Astrocyte (in vitro differentiated cells and primary cell): ENCODE measurements at regions not wholly inside any gene's neighbourhood (a gene's known extent, or its start where the extent isn't known, plus 50 kb on each side); places are given as distances from the start of the nearest gene placed in this dataset.
A peak's percentile ranks its signal among the peaks of the same experiment; 100 is the strongest.

Experiments
- DNase-seq: peaks from one replicate; pipeline ENCODE4 v3.0.0-alpha.2; 2010; ENCODE audit warnings: low read depth
- FAIRE-seq: peaks from 2 replicates; lab custom pipeline; 2011; peaks lifted over from hg19 to GRCh38; lab: Jason Lieb, UNC
- H2AFZ ChIP-seq: 2 replicates; pipeline ENCODE4 v1.6.0; 2012; ENCODE audit warnings: low read depth, low read length, inconsistent platforms
- H3K27ac ChIP-seq: 2 replicates; pipeline ENCODE4 v1.5.1; 2011; ENCODE audit warnings: low read depth, low read length, inconsistent platforms
- H3K27me3 ChIP-seq: 2 replicates; pipeline ENCODE4 v1.6.0; 2011; ENCODE audit warnings: low read length, inconsistent platforms; ENCODE audit not compliant: insufficient read depth
- H3K36me3 ChIP-seq: 2 replicates; pipeline ENCODE4 v1.5.1; 2011; ENCODE audit warnings: low read length, inconsistent platforms; ENCODE audit not compliant: insufficient read depth
- H3K4me1 ChIP-seq: 2 replicates; pipeline ENCODE4 v1.5.1; 2011; ENCODE audit warnings: low read length, inconsistent platforms; ENCODE audit not compliant: insufficient read depth
- H3K4me2 ChIP-seq: 2 replicates; pipeline ENCODE4 v1.6.0; 2012; ENCODE audit warnings: low read length, inconsistent platforms
- H3K4me3 ChIP-seq: 2 replicates; pipeline ENCODE4 v1.5.1; 2011; ENCODE audit warnings: low read depth, mild to moderate bottlenecking, low read length, inconsistent platforms; ENCODE audit not compliant: insufficient read depth
- H3K79me2 ChIP-seq: 2 replicates; pipeline ENCODE4 v1.6.0; 2012; ENCODE audit warnings: mild to moderate bottlenecking, low read length, inconsistent platforms; ENCODE audit not compliant: insufficient read depth
- H3K9ac ChIP-seq: 2 replicates; pipeline ENCODE4 v1.6.0; 2012; ENCODE audit warnings: mild to moderate bottlenecking, low read length, inconsistent platforms
- H3K9me3 ChIP-seq: 2 replicates; pipeline ENCODE4 v1.5.1; 2012; ENCODE audit warnings: low read depth, mild to moderate bottlenecking, low read length, inconsistent platforms; ENCODE audit not compliant: insufficient read depth
- H4K20me1 ChIP-seq: 2 replicates; pipeline ENCODE4 v1.6.0; 2012; ENCODE audit warnings: low read length, inconsistent platforms; ENCODE audit not compliant: insufficient read depth
- H3K27ac Mint-ChIP-seq: one replicate; pipeline ENCODE4 v1.8.0; 2021; ENCODE audit warnings: mild to moderate bottlenecking, mixed read lengths; ENCODE audit not compliant: unreplicated experiment
- H3K27me3 Mint-ChIP-seq: one replicate; pipeline ENCODE4 v1.8.0; 2021; ENCODE audit warnings: low read depth, mixed read lengths; ENCODE audit not compliant: unreplicated experiment
- H3K36me3 Mint-ChIP-seq: one replicate; pipeline ENCODE4 v1.8.0; 2021; ENCODE audit warnings: low read depth, mixed read lengths; ENCODE audit not compliant: unreplicated experiment
- H3K4me1 Mint-ChIP-seq: one replicate; pipeline ENCODE4 v1.8.0; 2021; ENCODE audit warnings: low read depth, mixed read lengths; ENCODE audit not compliant: unreplicated experiment
- H3K4me3 Mint-ChIP-seq: one replicate; pipeline ENCODE4 v1.8.0; 2021; ENCODE audit warnings: mild to moderate bottlenecking, moderate library complexity, mixed read lengths; ENCODE audit not compliant: unreplicated experiment
- H3K9me3 Mint-ChIP-seq: one replicate; pipeline ENCODE4 v1.8.0; 2021; ENCODE audit warnings: mild to moderate bottlenecking, mixed read lengths; ENCODE audit not compliant: unreplicated experiment
- CTCF ChIP-seq: IDR thresholded peaks from 2 replicates; pipeline ENCODE4 v1.5.1; 2011; ENCODE audit warnings: low read depth, mild to moderate bottlenecking, inconsistent platforms, low read length, moderate library complexity; ENCODE audit not compliant: insufficient read depth
- EZH2 ChIP-seq: IDR thresholded peaks from 2 replicates; pipeline ENCODE4 v1.6.1; 2012; ENCODE audit warnings: mild to moderate bottlenecking, low read length, inconsistent platforms; ENCODE audit not compliant: insufficient read depth

GRCh38 chr6:72464246-72464645 lies 157.6 kb upstream of the KCNQ5 start:
- Histone ChIP-seq H3K79me2 (no peaks in the 10 kb centered on the region), H3K27ac (no peak overlapping the region), H3K9me3 (no peaks in the 10 kb centered on the region), H3K27me3 (no peaks in the 10 kb centered on the region), H3K9ac (no peak overlapping the region), H3K36me3 (no peaks in the 10 kb centered on the region), H3K4me2 (no peak overlapping the region), H3K4me1 (peaks cover 8% of the 10 kb centered on the region), H2AFZ (no peak overlapping the region), H4K20me1 (no peaks in the 10 kb centered on the region), H3K4me3 (no peak overlapping the region)
- no peak for DNase-seq
- no peak overlapping the region for H3K4me3 Mint-ChIP-seq
- TF ChIP-seq EZH2: no peak
- TF ChIP-seq CTCF: no peak
- no peaks in the 10 kb centered on the region for H3K9me3 Mint-ChIP-seq
- H3K27me3 Mint-ChIP-seq: no peaks in the 10 kb centered on the region
- H3K36me3 Mint-ChIP-seq: no peaks in the 10 kb centered on the region
- H3K27ac Mint-ChIP-seq: no peak overlapping the region
- peaks cover 9% of the 10 kb centered on the region for H3K4me1 Mint-ChIP-seq
- no peak for FAIRE-seq

- H3K27me3 Mint-ChIP-seq: no peaks in the 10 kb centered on the region
- no peaks in the 10 kb centered on the region for H3K9me3 Mint-ChIP-seq
- peaks cover 9% of the 10 kb centered on the region for H3K4me1 Mint-ChIP-seq
- H3K27me3 ChIP-seq: no peaks in the 10 kb centered on the region
- H3K36me3 Mint-ChIP-seq: no peaks in the 10 kb centered on the region
- no peak overlapping the region for H3K9ac ChIP-seq
- H2AFZ ChIP-seq: no peak overlapping the region
- FAIRE-seq (peak; percentile 87), DNase-seq (peak; percentile 86)
- H4K20me1 ChIP-seq: no peaks in the 10 kb centered on the region
- no peak overlapping the region for H3K4me3 Mint-ChIP-seq
- no peak overlapping the region for H3K27ac Mint-ChIP-seq
- peak overlapping the region; percentile 31 for H3K4me2 ChIP-seq
- H3K36me3 ChIP-seq: no peaks in the 10 kb centered on the region
- H3K27ac ChIP-seq: no peak overlapping the region
- no peaks in the 10 kb centered on the region for H3K9me3 ChIP-seq
- H3K4me1 ChIP-seq: peaks cover 8% of the 10 kb centered on the region
- no peaks in the 10 kb centered on the region for H3K79me2 ChIP-seq
- no peak for TF ChIP-seq EZH2
- TF ChIP-seq CTCF: no peak
- H3K4me3 ChIP-seq: no peak overlapping the region
Observed at GRCh38 chr6:72464791-72465691, 156.8 kb upstream of the KCNQ5 start.

DNA sequence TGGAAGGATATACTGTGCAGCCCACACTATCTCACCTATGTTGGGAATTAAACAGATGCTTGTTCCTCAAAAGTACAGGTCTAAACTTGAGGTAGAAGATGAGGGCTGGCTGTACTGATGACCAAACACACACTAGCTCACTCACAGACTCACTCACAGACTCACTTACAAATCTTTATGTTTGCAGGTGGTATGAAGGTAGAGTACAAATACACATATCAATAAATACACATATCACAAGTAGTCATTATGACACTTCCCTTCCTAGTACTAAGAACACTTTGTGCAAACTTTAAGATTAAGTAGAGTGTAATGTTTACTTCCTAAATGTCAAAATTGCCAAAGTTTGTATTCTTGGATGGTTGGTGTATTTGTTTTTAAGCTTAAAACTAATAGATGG lies 155.4 kb upstream of the KCNQ5 start:
- H3K36me3 Mint-ChIP-seq: no peaks in the 10 kb centered on the region
- Histone ChIP-seq H2AFZ (no peak overlapping the region), H4K20me1 (no peaks in the 10 kb centered on the region), H3K27me3 (no peaks in the 10 kb centered on the region), H3K9me3 (no peaks in the 10 kb centered on the region), H3K27ac (no peak overlapping the region), H3K4me3 (no peak overlapping the region), H3K79me2 (no peaks in the 10 kb centered on the region), H3K4me2 (no peak overlapping the region), H3K9ac (no peak overlapping the region), H3K4me1 (peaks cover 8% of the 10 kb centered on the region), H3K36me3 (no peaks in the 10 kb centered on the region)
- H3K27ac Mint-ChIP-seq: no peak overlapping the region
- no peak overlapping the region for H3K4me3 Mint-ChIP-seq
- DNase-seq: no peak
- FAIRE-seq: no peak
- peaks cover 9% of the 10 kb centered on the region for H3K4me1 Mint-ChIP-seq
- H3K27me3 Mint-ChIP-seq: no peaks in the 10 kb centered on the region
- no peaks in the 10 kb centered on the region for H3K9me3 Mint-ChIP-seq
- TF ChIP-seq EZH2: no peak
- TF ChIP-seq CTCF: no peak
